H1 (cell line): ENCODE measurements at regions not wholly inside any gene's neighbourhood (a gene's known extent, or its start where the extent isn't known, plus 50 kb on each side); places are given as distances from the start of the nearest gene placed in this dataset.

ENCODE experiments used
- CTCF ChIA-PET: fragments of 300-600 bp; sonication (Branson Sonifier 250); formaldehyde crosslinking; loops from one replicate; lab custom pipeline; 2021; ENCODE audit not compliant: partially characterized antibody; lab: Charles Lee
- POLR2A ChIA-PET: fragments of 300-600 bp; sonication (Branson Sonifier 250); formaldehyde crosslinking; loops from one replicate; lab custom pipeline; 2021; ENCODE audit warnings: inconsistent platforms; ENCODE audit not compliant: partially characterized antibody; lab: Charles Lee
- DNase-seq, 2 experiments: peaks; one replicate each; pipeline versions ENCODE4 v3.0.0 to v3.0.0-alpha.2; 2010 to 2022; ENCODE audit warnings: low spot score in 2 of 2, low read depth in 1 of 2, mixed read lengths in 1 of 2
- FAIRE-seq: peaks from 2 replicates; lab custom pipeline; 2011; peaks lifted over from hg19 to GRCh38; lab: Jason Lieb, UNC
- H2AFZ ChIP-seq: 2 replicates; pipeline ENCODE4 v1.8.1; 2012; ENCODE audit warnings: low read length, inconsistent platforms
- H2AK5ac ChIP-seq: 2 replicates; pipeline ENCODE4 v1.6.1; 2013; ENCODE audit warnings: low read depth, low read length
- H2BK120ac ChIP-seq: replicated peaks from 2 replicates; pipeline ENCODE3; 2013; ENCODE audit warnings: low read depth, low read length, inconsistent platforms
- H2BK12ac ChIP-seq: 2 replicates; pipeline ENCODE4 v1.6.1; 2013; ENCODE audit warnings: low read depth, low read length
- H2BK15ac ChIP-seq: 2 replicates; pipeline ENCODE4 v1.6.1; 2013; ENCODE audit warnings: low read length
- H2BK20ac ChIP-seq: 2 replicates; pipeline ENCODE4 v1.6.1; 2013; ENCODE audit warnings: low read length
- H2BK5ac ChIP-seq: 2 replicates; pipeline ENCODE4 v1.6.1; 2013; ENCODE audit warnings: low read depth, low read length
- H3K14ac ChIP-seq: 2 replicates; pipeline ENCODE4 v1.6.1; 2013; ENCODE audit warnings: inconsistent platforms; ENCODE audit not compliant: insufficient read length
- H3K18ac ChIP-seq: 2 replicates; pipeline ENCODE4 v1.6.1; 2013; ENCODE audit warnings: low read length; ENCODE audit errors: extremely low read depth
- H3K23ac ChIP-seq: 2 replicates; pipeline ENCODE4 v1.6.1; 2013; ENCODE audit warnings: inconsistent platforms; ENCODE audit not compliant: insufficient read length
- H3K23me2 ChIP-seq: 2 replicates; pipeline ENCODE4 v1.6.1; 2013; ENCODE audit warnings: low read depth, low read length
- H3K27ac ChIP-seq: 2 replicates; pipeline ENCODE4 v1.6.1; 2011; ENCODE audit warnings: low read depth, low read length, inconsistent platforms
- H3K27me3 ChIP-seq, 4 experiments: replicated peaks in 1 of 4; 1 replicate in 1 of 4; 2 replicates in 3 of 4; pipeline versions ENCODE4 v1.6.1 to v1.8.1; 2011 to 2013; ENCODE audit warnings: low read length in 3 of 4, mild to moderate bottlenecking in 3 of 4, inconsistent platforms in 2 of 4, mixed read lengths in 2 of 4, moderate library complexity in 1 of 4; ENCODE audit not compliant: control insufficient read depth in 3 of 4, insufficient read depth in 3 of 4; ENCODE audit errors: extremely low read depth in 1 of 4
- H3K36me3 ChIP-seq, 4 experiments: 2 replicates each; pipeline versions ENCODE4 v1.6.1 to v1.8.1; 2011 to 2013; ENCODE audit warnings: mild to moderate bottlenecking in 4 of 4, low read length in 3 of 4, moderate library complexity in 2 of 4, control low read depth in 1 of 4, inconsistent platforms in 1 of 4; ENCODE audit not compliant: insufficient read depth in 4 of 4, control insufficient read depth in 2 of 4
- H3K4ac ChIP-seq: replicated peaks from 2 replicates; pipeline ENCODE3; 2013; ENCODE audit warnings: low read length, low read depth, mixed read lengths, inconsistent platforms; ENCODE audit not compliant: insufficient read length
- H3K4me1 ChIP-seq, 4 experiments: replicated peaks in 1 of 4; 1 replicate in 1 of 4; 2 replicates in 3 of 4; pipeline versions ENCODE4 v1.6.1 to v1.8.1; 2011 to 2013; ENCODE audit warnings: low read length in 3 of 4, inconsistent platforms in 2 of 4, mixed read lengths in 1 of 4; ENCODE audit not compliant: insufficient read depth in 4 of 4, control insufficient read depth in 3 of 4
- H3K4me2 ChIP-seq, 2 experiments: 2 replicates each; pipeline versions ENCODE4 v1.6.1 to v1.8.1; 2011 to 2013; ENCODE audit warnings: low read depth in 2 of 2, low read length in 2 of 2, control low read depth in 1 of 2, inconsistent platforms in 1 of 2, mild to moderate bottlenecking in 1 of 2; ENCODE audit not compliant: insufficient read depth in 1 of 2
- H3K4me3 ChIP-seq, 4 experiments: fragments of 200-600, 300-600 bp in 1 of 4; sonication (generic), shearing (Covaris generic), sonication (Bioruptor Twin) in 1 of 4; 2 replicates each; pipeline versions ENCODE4 v1.5.1 to v1.8.1; 2011 to 2016; ENCODE audit warnings: low read length in 4 of 4, low read depth in 3 of 4, control low read depth in 2 of 4, inconsistent platforms in 2 of 4, mild to moderate bottlenecking in 2 of 4, mixed read lengths in 1 of 4, moderate library complexity in 1 of 4; ENCODE audit not compliant: insufficient read depth in 2 of 4; ENCODE audit errors: extremely low read depth in 1 of 4
- H3K56ac ChIP-seq: replicated peaks from 2 replicates; pipeline ENCODE3; 2013; ENCODE audit warnings: low read depth, mild to moderate bottlenecking, mixed read lengths, low read length, inconsistent platforms; ENCODE audit not compliant: insufficient read length
- H3K79me1 ChIP-seq: 2 replicates; pipeline ENCODE4 v1.6.1; 2013; ENCODE audit warnings: low read depth, low read length, control low read depth
- H3K79me2 ChIP-seq, 2 experiments: 2 replicates each; pipeline versions ENCODE4 v1.6.1 to v1.8.1; 2012 to 2013; ENCODE audit warnings: low read length in 2 of 2, mild to moderate bottlenecking in 2 of 2, inconsistent platforms in 1 of 2; ENCODE audit not compliant: insufficient read depth in 2 of 2, control insufficient read depth in 1 of 2
- H3K9ac ChIP-seq, 4 experiments: replicated peaks in 1 of 4; 1 replicate in 1 of 4; 2 replicates in 3 of 4; pipeline versions ENCODE4 v1.6.1 to v1.8.1; 2011 to 2013; ENCODE audit warnings: low read depth in 3 of 4, low read length in 3 of 4, control low read depth in 2 of 4, mild to moderate bottlenecking in 2 of 4, moderate library complexity in 2 of 4, inconsistent platforms in 1 of 4; ENCODE audit errors: extremely low read depth in 1 of 4
- H3K9me3 ChIP-seq, 2 experiments: 2 replicates each; pipeline versions ENCODE4 v1.6.1 to v1.8.1; 2012 to 2013; ENCODE audit warnings: mild to moderate bottlenecking in 2 of 2, moderate library complexity in 2 of 2, control low read depth in 1 of 2, inconsistent platforms in 1 of 2, low read depth in 1 of 2, low read length in 1 of 2, mixed read lengths in 1 of 2; ENCODE audit not compliant: insufficient read depth in 2 of 2
- H4K20me1 ChIP-seq, 2 experiments: replicated peaks in 1 of 2; 2 replicates each; pipeline versions ENCODE3 to v1.8.1; 2011 to 2013; ENCODE audit warnings: inconsistent platforms in 2 of 2, low read length in 2 of 2, mild to moderate bottlenecking in 1 of 2; ENCODE audit not compliant: insufficient read depth in 2 of 2, control insufficient read depth in 1 of 2
- H4K5ac ChIP-seq: 2 replicates; pipeline ENCODE4 v1.6.1; 2013; ENCODE audit warnings: low read length, low read depth, mixed read lengths, inconsistent platforms; ENCODE audit not compliant: insufficient read length
- H4K8ac ChIP-seq: 2 replicates; pipeline ENCODE4 v1.8.0; 2013; ENCODE audit warnings: mild to moderate bottlenecking, moderate library complexity, low read length, inconsistent platforms; ENCODE audit not compliant: insufficient read depth; ENCODE audit errors: extremely low read depth
- H4K91ac ChIP-seq: replicated peaks from 2 replicates; pipeline ENCODE3; 2013; ENCODE audit warnings: low read length, mixed read lengths, inconsistent platforms; ENCODE audit not compliant: insufficient read length
- BCL11A ChIP-seq, 2 experiments: IDR thresholded peaks; one replicate each; pipeline ENCODE4 v1.6.1; 2011; ENCODE audit warnings: low read depth in 2 of 2, low read length in 2 of 2, mild to moderate bottlenecking in 2 of 2
- SP2 ChIP-seq: IDR thresholded peaks from 2 replicates; pipeline ENCODE4 v1.6.1; 2012; ENCODE audit warnings: mild to moderate bottlenecking, low read length, inconsistent platforms
- WGBS, 2 experiments: shearing (Covaris generic) in 1 of 2; methylation state at CpG; one replicate each; pipeline versions ENCODE4 v1.1.6 to v1.1.7; 2013 to 2015; ENCODE audit warnings: low lambda C conversion rate in 2 of 2, mixed read lengths in 2 of 2, inconsistent platforms in 1 of 2, low coverage in 1 of 2, missing lambda C conversion rate in 1 of 2; ENCODE audit not compliant: insufficient replicate concordance in 2 of 2, insufficient coverage in 1 of 2, insufficient read length in 1 of 2; ENCODE audit errors: extremely low coverage in 1 of 2, missing lambda C conversion rate in 1 of 2; 5-methylcytosine and 5-hydroxymethylcytosine counted together

GRCh38 chr9:108677776-108678175 is 178.0 kb downstream of the ACTL7B start:
- Histone ChIP-seq H2BK120ac (no peak overlapping the region), H3K4me1 (peaks cover 1 to 8% (median 6%) of the 10 kb centered on the region in 4 experiments; a peak in 5 of 7 replicates), H3K4me2 (no peak overlapping the region), H4K5ac (no peak overlapping the region), H3K23me2 (no peaks in the 10 kb centered on the region), H3K18ac (no peak overlapping the region), H2AFZ (no peak overlapping the region), H3K4me3 (no peak overlapping the region), H2BK20ac (no peak overlapping the region), H3K9me3 (no peaks in the 10 kb centered on the region), H3K23ac (no peak overlapping the region), H2BK5ac (no peak overlapping the region), H2BK12ac (no peak overlapping the region), H2AK5ac (no peak overlapping the region), H3K79me1 (no peaks in the 10 kb centered on the region), H3K56ac (no peak overlapping the region), H3K36me3 (no peaks in the 10 kb centered on the region), H3K27me3 (no peaks in the 10 kb centered on the region), H4K8ac (no peak overlapping the region), H3K27ac (no peak overlapping the region), H4K91ac (no peak overlapping the region), H3K79me2 (no peaks in the 10 kb centered on the region), H3K14ac (no peak overlapping the region), H2BK15ac (no peak overlapping the region), H3K4ac (no peak overlapping the region), H3K9ac (no peak overlapping the region), H4K20me1 (no peaks in the 10 kb centered on the region)
- POLR2A ChIA-PET: no interaction called here
- WGBS, 2 experiments: 82% methylated on average over 6 of the region's 6 CpGs; no CpG with 5 or more reads in 1 of the 2 experiments
- no peak for TF ChIP-seq SP2
- no peak for TF ChIP-seq BCL11A (IDR thresholded peaks at IDR 0.05; ENCODE audit: low read depth in 2 of 2, low read length in 2 of 2)
- FAIRE-seq: no peak
- no peak for DNase-seq
- CTCF ChIA-PET: no interaction called here
